Fibroblast of gingiva (primary cell): ENCODE measurements at regions not wholly inside any gene's neighbourhood (a gene's known extent, or its start where the extent isn't known, plus 50 kb on each side); places are given as distances from the start of the nearest gene placed in this dataset.
A peak's percentile ranks its signal among the peaks of the same experiment; 100 is the strongest.
"Not testable (repeated sequence)": the region's sequence is repeated elsewhere in the genome, so short reads cannot be mapped to it uniquely, and the experiment has no call there.

Source experiments
- DNase-seq: peaks from one replicate; pipeline ENCODE4 v3.0.0-alpha.2; 2011; ENCODE audit warnings: low read depth

DNA sequence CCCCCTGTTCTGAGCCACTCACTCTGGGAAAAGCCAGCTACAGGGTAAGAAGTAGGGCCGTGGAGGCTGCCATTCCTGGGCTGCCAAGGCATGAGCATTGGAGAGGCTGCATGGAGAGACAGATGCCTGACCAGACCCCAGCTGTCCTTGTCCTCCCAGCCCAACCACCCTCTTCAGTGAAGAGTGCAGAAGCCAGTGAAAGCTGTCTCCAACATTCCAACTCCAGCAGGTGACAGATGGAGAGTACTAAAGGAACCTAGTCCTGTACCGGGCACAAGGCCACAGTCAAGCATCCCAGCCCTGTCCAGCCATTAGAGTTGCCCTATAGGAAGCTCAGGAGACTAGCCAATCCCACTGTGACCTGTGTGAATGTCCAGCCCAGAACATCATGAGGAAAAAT, 165.1 kb downstream of the DIRAS2 start:
- DNase-seq: no peak

DNA sequence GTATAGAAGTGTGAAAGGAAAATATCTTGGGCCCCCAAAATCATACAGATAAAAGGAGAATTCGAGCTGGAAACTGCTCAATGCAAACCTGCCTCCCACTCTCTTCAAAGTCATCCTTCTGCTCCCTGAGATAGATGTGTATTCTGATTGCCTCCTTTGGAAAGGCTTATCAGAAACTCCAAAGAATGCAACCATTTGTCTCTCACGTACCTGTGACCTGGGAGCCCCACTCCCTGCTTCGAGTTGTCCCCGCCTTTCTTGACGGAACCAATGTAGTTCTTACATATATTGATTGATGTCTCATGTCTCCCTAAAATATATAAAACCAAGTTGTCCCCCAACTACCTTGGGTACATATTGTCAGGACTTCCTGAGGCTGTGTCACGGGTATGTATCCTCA, 163.8 kb downstream of the DIRAS2 start:
- DNase-seq: no peak

DNA sequence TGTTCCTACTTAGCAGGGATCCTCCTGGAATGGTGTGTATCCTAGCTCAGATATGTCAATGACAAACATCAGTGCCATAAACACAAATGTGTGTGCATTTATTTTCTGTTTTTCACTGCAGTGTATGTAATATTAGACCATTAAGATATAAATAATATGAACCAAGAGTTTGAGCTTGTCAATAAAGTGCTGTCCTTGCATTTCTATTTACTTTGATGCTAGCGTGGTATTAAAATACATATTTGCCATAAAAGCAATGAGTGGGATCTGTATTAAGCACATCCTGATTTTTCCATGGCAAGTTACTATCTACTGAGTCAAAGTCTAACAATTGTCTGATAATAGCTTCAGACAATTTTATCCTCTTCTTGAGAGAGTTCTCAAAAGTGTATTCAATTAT, 157.6 kb downstream of the DIRAS2 start:
- DNase-seq: no peak

DNA sequence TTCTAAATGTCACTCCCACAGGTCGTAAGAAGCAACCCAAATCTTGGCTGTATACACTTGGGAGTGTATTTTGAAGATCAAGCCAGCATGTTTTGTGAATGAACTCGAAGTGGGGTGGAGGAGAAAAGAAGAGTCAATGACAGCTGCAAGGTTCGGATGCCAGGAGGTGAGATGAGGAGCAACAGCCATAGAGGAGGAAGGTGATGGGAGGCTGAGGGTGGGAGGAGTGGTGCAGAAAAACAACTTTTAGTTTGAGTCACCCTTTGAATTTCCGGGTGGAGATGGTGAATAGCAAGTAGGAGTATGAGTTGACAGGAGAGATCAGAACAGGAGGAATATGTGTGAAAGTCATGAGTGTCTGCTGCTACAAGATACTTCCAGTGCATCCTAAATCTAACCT, 153.6 kb downstream of the DIRAS2 start:
- no peak for DNase-seq

DNA sequence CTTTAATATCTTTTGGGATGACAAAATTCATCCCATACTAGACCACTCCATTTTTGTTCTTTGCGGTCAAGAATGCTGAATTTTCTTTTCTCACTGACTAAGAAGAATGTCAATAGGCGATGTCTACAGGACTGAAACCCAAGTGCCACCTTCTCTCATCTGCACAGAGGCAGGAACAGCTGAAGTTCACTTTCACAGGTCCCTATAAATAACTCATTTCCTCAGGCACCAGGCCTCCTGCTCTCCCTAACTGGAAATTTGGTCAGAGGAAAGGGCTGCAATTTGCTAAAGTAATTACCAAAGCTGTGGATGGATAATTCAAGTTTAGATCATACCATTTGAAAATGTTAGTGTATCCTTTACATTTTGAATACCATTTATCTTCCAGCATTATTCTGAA, 142.9 kb downstream of the DIRAS2 start:
- DNase-seq: no peak

DNA sequence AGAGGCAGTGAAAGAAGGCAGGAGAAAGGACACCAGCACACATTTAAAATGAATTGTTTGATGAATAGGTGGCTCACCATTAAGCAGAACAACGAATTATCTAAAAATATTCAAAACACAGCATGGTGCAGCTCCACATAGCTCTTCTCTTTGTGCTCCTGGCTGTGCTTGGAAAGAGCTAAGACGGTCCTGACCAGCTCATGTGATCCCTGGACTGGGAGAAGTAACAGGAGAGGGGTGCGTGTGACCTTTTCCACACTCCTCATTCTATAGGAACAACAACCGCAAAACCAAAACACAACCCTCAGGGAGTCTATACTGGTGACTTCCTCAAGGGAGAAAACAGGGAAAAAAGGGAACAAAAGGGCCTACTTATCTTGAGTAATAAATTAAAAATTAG, 140.5 kb downstream of the DIRAS2 start:
- DNase-seq: no peak

DNA sequence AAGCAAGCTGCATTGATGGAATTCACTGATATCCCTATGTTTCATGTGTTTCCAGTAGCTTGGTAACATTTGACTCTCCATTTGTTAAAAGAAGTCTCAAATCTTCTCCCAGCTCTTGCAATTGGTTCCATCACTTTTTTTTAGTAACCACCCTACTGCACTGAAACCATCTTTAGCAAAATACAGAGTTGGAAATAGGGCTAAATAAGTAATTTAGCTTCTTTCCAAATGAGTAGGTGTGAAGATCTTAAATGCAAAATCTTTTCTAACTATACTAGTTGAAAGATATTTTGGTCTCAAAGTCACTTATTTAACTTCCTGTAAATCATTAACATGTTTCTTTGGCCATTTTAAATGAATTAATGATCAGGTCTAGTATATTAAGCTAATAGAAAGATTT, 138.1 kb downstream of the DIRAS2 start:
- no peak for DNase-seq

DNA sequence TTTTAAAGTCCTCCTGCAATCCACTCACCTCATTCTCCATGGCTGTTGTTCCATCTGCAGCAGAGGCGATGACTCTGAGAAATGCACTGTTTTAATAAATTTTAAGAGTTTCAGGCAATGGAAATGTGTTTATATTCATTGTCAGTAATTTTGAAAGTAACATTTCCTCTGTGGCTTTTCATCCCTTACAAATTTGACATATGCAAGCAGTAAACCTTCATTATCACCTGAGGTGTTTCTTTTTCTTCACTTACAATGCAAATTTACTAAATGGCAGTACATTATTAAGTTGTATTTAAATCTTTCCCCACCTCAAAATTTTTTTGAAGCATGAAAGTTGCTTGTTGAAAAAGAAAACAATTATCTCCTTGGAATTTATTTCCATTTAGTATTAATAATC, 136.9 kb downstream of the DIRAS2 start:
- no peak for DNase-seq

DNA sequence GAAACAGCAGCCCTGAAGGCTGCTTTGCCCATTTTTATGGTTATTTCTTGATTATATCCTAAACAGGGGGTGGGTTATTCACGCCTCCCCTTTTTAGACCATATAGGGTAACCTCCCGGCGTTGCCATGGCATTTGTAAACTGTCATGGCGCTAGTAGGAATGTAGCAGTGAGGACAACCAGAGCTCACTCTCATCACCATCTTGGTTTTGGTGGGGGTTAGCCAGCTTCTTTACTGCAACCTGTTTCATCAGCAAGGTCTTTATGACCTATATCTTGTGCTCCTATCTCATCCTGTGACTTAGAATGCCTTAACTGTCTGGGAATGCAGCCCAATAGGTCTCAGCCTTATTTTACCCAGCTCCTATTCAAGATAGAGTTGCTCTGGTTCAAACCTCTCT, 136.2 kb downstream of the DIRAS2 start:
- not testable (repeated sequence) for DNase-seq

DNA sequence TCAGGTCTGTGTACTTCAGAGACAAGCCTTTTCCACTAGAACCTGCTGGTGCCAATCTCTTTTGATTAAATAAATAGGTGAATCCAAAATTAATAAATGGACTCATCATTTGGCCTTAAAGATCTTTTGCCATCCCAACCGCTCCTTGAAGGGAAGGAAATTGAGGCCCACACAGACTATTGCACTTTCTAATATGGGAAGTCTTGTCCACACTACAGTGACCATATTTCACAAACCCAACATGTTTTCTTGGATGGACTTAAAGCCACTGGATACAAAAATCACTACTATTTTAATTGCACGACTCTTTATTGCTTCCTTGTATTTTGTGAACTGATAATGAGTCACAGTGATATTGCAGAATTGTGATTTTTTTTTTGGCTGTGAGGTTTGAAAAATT, 135.0 kb downstream of the DIRAS2 start:
- no peak for DNase-seq

DNA sequence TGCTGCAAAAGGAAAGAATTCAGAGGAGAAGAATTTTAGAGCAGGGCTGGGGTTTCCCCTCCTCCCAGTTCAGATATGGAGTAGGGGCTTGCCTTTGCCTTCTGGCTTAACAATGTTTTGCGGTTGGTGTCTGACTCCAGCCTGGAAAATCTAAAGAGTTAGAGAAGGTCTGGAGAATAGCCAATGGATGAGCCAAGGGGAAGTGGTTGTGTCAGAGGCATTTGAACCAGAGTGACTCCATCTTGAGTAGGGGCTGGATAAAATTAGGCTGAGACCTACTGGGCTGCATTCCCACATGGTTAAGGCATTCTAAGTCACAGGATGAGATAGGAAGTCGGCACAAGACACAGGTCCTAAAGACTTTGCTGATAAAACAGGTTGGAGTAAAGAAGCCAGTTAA, 133.7 kb downstream of the DIRAS2 start:
- no peak for DNase-seq

DNA sequence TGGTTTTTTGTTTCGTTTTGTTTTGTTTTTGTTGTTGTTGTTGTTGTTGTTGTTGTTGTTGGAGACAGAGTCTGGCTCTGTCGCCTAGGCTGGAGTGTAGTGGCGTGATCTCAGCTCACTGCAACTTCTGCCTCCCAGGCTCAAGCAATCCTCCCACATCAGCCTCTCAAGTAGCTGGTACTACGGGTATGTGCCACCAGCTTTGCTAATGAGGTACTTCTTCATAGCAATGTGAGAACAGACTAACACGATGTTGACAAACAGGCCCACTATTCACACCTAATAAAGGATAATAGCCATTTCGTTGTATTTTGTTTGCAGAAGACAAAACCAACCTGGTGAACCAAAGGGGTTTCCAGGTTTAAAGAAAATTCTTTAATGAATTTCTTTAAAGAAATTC, 130.9 kb downstream of the DIRAS2 start:
- no peak for DNase-seq

DNA sequence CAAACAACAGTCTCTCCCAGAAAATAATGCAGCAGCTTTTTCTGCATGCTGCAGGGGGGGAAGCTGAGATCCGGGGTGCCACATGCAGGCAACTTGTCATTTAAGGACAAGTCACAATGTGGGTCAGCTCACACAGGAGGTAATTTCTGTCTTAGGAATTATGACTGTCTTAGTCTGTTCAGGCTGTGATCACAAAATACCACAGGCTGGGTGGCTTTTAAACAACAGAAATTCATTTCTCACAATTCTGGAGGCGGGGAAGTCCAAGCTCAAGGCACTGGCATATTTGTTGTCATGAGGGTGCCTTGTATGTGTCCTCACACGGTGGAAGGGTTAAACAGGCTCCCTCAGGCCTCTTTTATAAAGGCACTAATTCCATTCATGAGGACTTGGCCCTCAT, 127.7 kb downstream of the DIRAS2 start:
- DNase-seq: no peak

DNA sequence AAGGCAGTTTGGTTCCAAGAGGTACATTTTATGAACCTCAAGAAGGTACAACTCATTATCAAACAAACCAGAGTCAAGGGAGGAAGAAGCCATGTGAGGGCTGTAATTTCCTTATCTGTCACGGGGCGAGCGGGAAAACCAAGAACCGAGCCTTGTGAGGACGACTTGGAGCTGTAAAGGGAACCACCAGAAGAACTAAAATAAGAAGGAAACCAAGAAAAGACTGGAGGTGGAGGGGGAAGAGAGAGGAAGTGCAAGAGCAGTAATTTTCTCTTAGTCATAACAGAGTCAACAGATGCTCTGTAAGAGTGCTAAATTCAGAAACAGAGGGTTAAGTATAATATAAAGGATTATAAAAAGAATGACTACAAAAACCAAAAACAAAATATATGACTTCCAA, 127.1 kb downstream of the DIRAS2 start:
- DNase-seq: no peak

DNA sequence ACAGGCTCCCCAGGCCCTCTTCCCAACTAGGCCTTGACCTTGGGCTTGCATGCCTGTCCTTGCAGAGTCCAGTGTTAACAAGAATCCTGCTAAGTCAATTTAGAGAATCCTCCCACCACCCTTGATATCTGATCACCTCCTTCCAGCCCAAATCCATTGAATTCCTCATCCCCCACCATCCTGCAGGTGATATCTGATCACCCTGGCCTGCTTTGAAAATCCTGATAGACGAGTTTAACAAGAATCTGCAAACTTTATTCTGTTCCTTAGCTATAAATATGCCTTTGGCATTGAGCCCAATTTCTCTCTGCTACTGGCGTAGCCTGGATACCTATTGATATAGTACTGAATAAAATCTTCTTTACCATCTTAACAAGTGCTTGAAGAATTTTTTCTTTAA, 125.5 kb downstream of the DIRAS2 start:
- DNase-seq: no peak

DNA sequence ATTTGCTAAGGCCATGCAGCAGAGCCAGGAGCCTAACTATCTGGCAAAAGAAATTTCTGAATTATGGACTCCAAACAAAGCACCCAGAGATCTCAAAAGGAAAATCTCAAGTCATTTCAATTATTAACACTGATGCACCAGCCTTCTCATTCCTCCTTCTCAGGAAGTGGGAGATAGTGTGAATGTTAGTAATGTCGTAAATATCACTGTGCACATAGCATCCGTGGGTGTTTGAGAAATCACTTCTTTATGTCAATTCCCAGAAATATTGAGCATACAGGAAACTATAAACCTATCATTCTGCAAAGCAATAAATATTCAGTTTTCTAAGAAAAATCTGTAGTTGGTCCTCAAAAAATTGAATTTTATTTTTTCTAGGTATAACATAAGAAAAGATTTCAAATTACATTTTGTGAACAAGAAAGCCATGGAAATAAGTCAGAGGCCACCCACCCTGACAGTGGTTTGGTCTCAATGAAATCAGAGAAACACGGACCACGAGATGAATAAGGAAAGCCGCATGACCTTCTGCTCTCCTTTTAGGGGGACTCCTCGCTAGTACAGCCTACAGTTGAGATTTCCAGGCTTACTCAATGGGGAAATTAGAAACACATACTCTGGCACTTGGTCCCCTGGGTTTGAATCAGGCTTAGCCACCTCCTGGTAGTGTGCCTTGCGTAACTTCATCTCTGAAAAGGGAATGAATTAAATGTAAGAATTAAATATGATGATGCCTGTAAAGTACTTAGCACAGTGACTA, 120.6 kb downstream of the DIRAS2 start:
- DNase-seq: no peak

DNA sequence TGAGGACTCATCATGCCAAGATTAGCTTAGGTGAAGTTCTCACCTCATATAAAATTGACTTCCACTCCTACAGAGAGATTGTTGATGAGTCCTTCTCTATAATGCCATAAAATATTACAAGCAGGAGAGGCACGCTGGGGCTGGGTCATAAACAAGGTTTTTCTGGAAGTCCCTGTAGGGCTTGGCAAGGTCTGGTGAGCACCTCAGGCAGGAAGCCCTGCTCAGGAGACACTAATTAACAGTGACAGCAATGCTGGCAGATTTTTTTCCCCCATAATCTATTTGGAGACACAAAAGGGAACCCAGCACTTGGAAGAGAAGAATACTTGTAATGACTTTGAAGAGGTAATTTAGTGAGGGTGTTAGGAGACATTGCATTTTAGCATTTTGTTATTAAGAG, 118.7 kb downstream of the DIRAS2 start:
- DNase-seq: no peak

DNA sequence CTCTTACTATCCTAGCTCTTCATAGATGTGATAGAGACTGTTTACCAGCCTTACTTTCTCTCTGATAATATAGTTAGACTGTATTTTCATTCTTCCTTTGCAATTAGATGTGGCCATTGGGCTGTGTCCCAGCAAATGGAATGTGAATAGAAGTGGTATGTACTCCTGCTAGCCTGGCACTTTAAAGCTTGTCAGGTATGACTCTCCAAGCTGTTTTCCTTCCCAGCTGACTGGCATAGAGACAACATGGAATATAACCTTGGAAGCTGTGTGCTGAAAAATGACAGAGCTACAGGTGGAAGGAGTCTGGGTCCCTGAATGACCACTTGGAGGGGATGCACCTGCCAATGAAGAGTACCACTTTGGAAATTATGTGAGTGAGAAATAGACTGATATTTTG, 116.2 kb downstream of the DIRAS2 start:
- no peak for DNase-seq

DNA sequence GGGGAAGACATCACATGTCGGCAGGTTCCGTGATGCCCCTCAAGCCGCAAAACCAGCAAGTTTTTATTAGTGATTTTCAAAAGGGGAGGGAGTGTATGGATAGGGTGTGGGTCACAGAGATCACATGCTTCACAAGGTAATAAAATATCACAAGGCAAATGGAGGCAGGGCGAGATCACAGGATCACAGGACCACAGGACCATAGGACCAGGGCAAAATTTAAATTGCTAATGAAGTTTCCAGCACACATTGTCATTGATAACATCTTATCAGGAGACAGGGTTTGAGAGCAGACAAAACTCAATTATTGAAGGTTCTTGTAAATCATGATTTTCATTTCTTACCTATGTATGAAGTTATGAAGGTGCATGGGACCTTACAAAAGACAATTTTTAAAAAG, 106.5 kb downstream of the DIRAS2 start:
- DNase-seq: not testable (repeated sequence)

DNA sequence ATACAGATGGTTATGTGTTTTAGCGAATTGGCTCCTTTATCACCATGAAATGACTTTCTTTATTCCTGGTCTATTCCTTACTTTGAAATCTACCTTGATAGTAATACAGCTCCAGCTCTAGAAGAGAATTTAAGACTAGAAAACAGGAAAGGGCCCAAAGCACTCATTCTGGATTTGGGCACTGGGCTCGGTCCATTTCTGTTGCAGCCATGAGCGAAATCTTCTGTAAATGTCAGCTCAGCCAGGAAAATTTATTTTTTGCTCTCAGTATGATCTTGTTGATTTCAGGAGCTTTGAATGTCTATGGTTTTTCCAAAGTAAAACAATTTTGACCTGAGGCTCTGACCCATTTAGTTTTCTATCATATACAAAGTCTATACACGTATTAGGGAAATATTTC, 104.1 kb downstream of the DIRAS2 start:
- DNase-seq: no peak

DNA sequence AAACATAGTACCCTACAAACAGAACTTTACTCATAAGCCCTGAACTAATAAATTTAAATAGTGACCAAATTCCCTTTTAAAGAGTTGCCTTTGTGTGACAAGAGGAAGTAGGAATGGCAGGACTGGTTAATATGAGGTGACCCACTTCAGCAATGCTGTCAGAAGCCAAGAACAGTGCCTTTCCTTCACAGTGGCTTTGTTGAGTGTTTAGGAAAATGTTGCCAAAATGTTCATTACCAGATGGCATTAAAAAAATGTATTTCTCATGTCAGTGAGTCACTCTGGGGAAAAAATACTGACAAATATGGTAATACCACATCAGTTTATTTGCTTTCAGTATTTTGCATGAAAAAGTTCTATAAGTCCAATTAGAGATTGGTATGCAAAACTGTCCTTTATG, 103.3 kb downstream of the DIRAS2 start:
- DNase-seq: no peak

DNA sequence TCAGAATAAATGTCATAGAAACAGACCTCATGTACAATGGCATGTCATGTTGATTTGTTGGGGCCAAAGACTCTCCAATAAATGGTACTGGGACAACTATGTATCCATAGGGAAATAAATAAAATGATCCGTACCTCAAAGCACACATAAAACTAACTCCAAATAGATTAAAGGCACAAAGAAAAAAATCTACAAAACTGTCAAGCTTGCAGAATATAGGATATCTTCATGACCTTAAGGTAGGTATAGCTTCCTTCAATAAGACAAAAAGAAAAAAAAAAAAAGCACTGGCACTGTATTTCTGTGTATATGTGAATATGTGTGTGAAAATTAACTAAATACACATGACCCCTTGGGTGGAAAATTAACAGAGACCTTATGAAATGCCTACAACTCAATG, 101.9 kb downstream of the DIRAS2 start:
- DNase-seq: no peak

DNA sequence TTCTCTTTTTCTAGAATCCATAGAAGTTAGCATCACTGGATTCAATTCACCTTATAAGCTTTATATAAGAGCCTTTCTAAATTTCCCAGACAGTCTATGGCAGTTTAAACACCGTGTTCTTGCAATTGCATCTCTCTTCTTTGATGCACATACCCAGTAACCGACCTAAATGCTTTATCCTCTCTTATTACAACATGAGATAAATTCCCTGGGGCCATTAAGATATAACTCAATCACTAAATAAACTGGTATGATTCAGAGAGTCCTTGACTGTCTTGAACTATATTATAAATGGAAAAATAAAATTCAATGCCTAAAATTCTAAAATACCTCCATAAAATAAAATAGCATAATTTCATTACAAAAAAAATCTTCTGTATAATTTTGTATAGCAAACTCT, 98.1 kb downstream of the DIRAS2 start:
- no peak for DNase-seq

DNA sequence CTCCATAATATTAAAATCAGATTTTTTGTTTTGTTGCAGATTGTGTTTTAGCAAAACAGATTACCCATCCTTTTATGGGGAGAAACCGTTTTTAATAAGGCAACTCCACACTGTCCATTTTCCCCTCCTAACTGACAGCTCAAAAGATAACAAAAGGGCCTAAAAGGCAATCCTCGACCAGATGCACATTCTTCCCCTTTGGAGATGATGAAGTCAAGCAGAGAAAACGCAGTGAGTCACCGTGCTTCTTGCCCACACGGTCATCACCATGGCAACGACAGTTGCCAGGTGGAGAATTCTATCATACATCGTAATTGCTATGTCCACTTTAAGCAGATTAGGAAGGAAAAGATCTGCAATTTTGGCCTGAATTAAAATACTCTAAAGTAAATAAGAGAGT, 96.4 kb downstream of the DIRAS2 start:
- DNase-seq: peak; percentile 43

DNA sequence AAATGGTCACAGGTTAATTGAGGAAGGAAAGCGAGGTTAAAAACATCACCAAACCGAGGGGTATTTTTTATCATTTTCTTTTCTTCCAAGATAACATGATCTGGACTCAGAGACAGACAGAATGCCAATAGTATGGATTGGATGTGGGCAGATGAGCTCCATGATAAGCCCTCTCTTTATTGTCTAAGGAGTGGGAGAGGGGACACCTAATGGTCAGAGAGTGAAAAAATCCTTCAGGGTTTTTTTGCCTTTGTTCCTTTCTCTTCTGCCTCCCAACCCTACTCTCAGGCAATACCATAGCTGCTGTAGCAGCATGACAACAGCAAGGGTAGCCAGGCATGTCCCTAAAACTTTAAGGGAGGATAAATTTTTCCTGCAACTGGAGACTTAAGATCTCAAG, 94.7 kb downstream of the DIRAS2 start:
- no peak for DNase-seq
